Fibroblast of villous mesenchyme (primary cell): ENCODE measurements at regions not wholly inside any gene's neighbourhood (a gene's known extent, or its start where the extent isn't known, plus 50 kb on each side); places are given as distances from the start of the nearest gene placed in this dataset.
A peak's percentile ranks its signal among the peaks of the same experiment; 100 is the strongest.
"Not testable (repeated sequence)": the region's sequence is repeated elsewhere in the genome, so short reads cannot be mapped to it uniquely, and the experiment has no call there.

Experiments used
- DNase-seq: peaks from one replicate; pipeline ENCODE4 v3.0.0-alpha.2; 2010; ENCODE audit warnings: low read depth
- H3K4me3 ChIP-seq: 2 replicates; pipeline ENCODE4 v1.5.1; 2011; ENCODE audit warnings: low read depth, mild to moderate bottlenecking, low read length
- TF ChIP-seq, protein P1 (sequence below): IDR thresholded peaks from 2 replicates; pipeline ENCODE4 v1.5.1; 2012; ENCODE audit warnings: low read depth, mild to moderate bottlenecking, low read length; ENCODE audit not compliant: insufficient read depth

DNA sequence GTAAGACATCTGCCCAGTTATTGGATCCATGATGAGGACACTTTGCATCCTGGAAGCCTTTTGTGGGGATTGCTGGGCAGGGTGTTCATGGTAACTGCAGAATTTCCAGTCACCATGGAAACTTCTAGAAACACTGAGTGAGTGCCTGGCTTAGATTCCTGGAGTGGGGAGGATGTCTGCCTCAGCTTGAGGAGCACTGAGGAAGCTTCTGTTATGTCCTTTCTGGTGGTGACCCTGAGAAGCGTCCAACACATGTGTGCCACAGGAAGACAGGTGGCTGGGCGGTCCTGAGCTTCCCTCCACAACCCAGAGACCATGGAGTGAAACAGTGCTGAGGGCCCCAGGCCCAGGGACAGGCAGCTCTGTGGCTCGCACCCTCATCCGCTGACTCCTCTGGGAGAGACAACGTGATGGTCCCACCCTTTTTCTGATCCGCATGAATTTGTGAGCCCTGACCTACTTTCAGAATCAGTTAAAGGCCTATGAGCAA, 191.8 kb upstream of the CXCL12 start:
- TF ChIP-seq, protein P1, sequence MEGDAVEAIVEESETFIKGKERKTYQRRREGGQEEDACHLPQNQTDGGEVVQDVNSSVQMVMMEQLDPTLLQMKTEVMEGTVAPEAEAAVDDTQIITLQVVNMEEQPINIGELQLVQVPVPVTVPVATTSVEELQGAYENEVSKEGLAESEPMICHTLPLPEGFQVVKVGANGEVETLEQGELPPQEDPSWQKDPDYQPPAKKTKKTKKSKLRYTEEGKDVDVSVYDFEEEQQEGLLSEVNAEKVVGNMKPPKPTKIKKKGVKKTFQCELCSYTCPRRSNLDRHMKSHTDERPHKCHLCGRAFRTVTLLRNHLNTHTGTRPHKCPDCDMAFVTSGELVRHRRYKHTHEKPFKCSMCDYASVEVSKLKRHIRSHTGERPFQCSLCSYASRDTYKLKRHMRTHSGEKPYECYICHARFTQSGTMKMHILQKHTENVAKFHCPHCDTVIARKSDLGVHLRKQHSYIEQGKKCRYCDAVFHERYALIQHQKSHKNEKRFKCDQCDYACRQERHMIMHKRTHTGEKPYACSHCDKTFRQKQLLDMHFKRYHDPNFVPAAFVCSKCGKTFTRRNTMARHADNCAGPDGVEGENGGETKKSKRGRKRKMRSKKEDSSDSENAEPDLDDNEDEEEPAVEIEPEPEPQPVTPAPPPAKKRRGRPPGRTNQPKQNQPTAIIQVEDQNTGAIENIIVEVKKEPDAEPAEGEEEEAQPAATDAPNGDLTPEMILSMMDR = no peak
- DNase-seq = peak; percentile 72
- no peak overlapping the region for H3K4me3 ChIP-seq

- no peak for DNase-seq
- TF ChIP-seq, protein P1 = no peak
- no peak overlapping the region for H3K4me3 ChIP-seq
These were observed 192.6 kb upstream of the CXCL12 start for GRCh38 chr10:44577533-44577932.

DNA sequence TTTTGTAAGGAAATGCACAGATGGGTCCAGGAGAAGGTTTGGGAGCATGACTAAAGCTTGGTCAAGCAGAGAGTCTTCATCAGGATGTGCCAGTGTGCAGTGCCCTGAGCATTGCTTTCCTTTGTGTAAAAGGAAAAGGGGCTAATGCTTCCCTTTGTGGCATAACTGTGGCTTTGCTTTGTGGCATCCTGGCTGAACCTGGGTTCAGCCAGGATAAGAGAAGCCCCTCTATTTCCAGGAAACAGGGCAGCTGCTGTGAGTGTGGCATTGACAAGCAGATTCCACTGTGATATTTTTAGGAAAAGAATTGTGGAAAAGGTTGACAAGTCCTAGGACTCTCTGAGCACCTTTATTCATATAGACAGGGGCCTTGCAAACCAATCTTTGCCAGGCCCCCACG, 193.4 kb upstream of the CXCL12 start:
- TF ChIP-seq, protein P1 = no peak
- no peak for DNase-seq
- no peak overlapping the region for H3K4me3 ChIP-seq

GRCh38 chr10:44578963-44579362, 194.1 kb upstream of the CXCL12 start:
- DNase-seq, H3K4me3 ChIP-seq: not testable (repeated sequence)

DNA sequence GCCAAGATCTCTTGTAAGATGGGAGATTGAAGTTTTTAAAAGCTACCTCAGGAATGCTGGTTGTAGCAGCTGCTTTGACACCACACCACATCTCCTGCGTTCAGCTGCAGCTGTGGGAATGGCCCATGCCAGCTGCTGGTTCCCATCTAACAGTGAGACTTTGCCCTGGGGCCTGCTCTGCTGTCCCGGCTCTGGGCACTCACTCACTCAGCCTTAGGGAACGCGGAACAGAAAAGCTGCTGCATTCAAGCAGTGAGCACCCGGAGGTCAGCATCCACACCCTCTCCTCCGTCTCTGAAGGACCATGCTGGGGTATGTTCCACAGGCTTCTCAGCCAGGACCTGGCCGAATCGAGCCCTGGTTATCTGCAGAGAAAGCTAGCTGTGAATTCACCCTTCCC, 197.1 kb upstream of the CXCL12 start:
- TF ChIP-seq, protein P1 = no peak
- H3K4me3 ChIP-seq = no peak overlapping the region
- DNase-seq = no peak

- H3K4me3 ChIP-seq = no peak overlapping the region
- no peak for DNase-seq
- TF ChIP-seq, protein P1 = no peak
These were observed 202.8 kb upstream of the CXCL12 start for GRCh38 chr10:44587488-44588318.

DNA sequence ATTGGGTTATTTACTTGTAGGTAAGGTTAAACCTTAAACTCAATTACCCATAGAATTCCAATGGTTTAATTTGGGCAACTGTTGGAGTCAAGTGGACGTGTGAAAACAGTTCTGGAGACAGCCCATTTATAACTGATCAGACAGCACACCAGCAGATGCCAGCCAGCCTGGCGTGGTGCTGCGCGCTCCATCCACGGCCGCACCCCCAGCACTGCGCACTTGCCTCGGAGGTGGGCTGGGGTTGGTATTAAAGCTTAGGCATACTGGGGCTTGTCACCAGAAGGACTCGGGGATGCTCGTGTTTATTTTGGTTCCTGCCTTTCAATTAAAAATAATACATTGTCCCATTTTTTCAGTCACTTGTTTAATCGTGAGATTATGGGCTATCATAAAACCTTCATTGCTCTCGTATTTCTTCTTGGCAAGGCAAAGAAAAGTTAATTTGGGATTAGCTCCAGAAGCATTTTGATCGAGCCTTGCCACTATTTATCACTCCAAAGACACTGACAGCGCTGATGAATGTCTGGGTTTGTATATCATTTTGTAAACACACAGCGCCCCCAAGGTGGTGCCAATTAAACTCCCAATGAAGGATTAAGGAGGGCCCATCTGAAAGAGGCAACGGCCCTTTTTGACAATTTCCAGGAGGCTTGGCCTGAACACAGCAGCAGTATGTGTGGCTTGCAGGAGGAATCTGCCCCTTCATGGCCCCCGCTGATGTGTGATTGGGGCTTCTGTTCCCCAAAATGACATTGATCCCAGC, 204.5 kb upstream of the CXCL12 start:
- no peak for DNase-seq
- TF ChIP-seq, protein P1 = no peak
- no peak overlapping the region for H3K4me3 ChIP-seq
